Caco-2 (cell line): ENCODE measurements at regions not wholly inside any gene's neighbourhood (a gene's known extent, or its start where the extent isn't known, plus 50 kb on each side); places are given as distances from the start of the nearest gene placed in this dataset.
"Not testable (repeated sequence)": the region's sequence is repeated elsewhere in the genome, so short reads cannot be mapped to it uniquely, and the experiment has no call there.

ENCODE experiments used
- BruUV-seq: library from RNA; stranded (reverse); fragments of 400-500 nt; replicated peaks from 2 replicates; lab custom pipeline; 2021; lab: Mats Ljungman, UMichigan
- CTCF ChIA-PET: fragments of 300-600 bp; sonication (Branson Sonifier 250); formaldehyde crosslinking; loops from one replicate; lab custom pipeline; 2022; ENCODE audit warnings: antibody characterized with exemption; lab: Charles Lee
- POLR2A ChIA-PET: fragments of 300-600 bp; sonication (Branson Sonifier 250); formaldehyde crosslinking; loops from one replicate; lab custom pipeline; 2022; ENCODE audit warnings: antibody characterized with exemption; lab: Charles Lee
- DNase-seq, 2 experiments: peaks; one replicate each; pipeline versions ENCODE4 v3.0.0 to v3.0.0-alpha.2; 2020 to 2022
- H3K27me3 ChIP-seq: replicated peaks from 2 replicates; pipeline ENCODE4 v1.6.0; 2011; ENCODE audit warnings: low read length; ENCODE audit not compliant: control insufficient read depth, insufficient read depth
- H3K36me3 ChIP-seq: 2 replicates; pipeline ENCODE4 v1.5.1; 2011; ENCODE audit warnings: low read length; ENCODE audit not compliant: control insufficient read depth, insufficient read depth
- H3K4me1 ChIP-seq: fragments of 250-450 bp; sonication (Bioruptor Pico); 2 replicates; pipeline ENCODE4 v1.5.1; 2020; ENCODE audit warnings: mild to moderate bottlenecking
- H3K4me3 ChIP-seq: 2 replicates; pipeline ENCODE4 v1.5.1; 2011; ENCODE audit warnings: low read depth, mild to moderate bottlenecking, control low read depth, low read length
- H3K9me3 ChIP-seq: fragments of 250-450 bp; sonication (Bioruptor Pico); 2 replicates; pipeline ENCODE4 v1.5.1; 2020; ENCODE audit warnings: mild to moderate bottlenecking, moderate library complexity
- H3K27ac Mint-ChIP-seq: one replicate; pipeline ENCODE4 v1.8.0; 2022; ENCODE audit warnings: mixed read lengths; ENCODE audit not compliant: unreplicated experiment
- H3K27me3 Mint-ChIP-seq: one replicate; pipeline ENCODE4 v1.8.0; 2022; ENCODE audit warnings: mixed read lengths; ENCODE audit not compliant: insufficient read depth, unreplicated experiment
- H3K36me3 Mint-ChIP-seq: one replicate; pipeline ENCODE4 v1.8.0; 2022; ENCODE audit warnings: mild to moderate bottlenecking, mixed read lengths; ENCODE audit not compliant: insufficient read depth, unreplicated experiment
- H3K4me1 Mint-ChIP-seq: one replicate; pipeline ENCODE4 v1.8.0; 2022; ENCODE audit warnings: low read depth, mixed read lengths; ENCODE audit not compliant: unreplicated experiment
- H3K4me3 Mint-ChIP-seq: one replicate; pipeline ENCODE4 v1.8.0; 2022; ENCODE audit warnings: mild to moderate bottlenecking, moderate library complexity, mixed read lengths; ENCODE audit not compliant: unreplicated experiment
- H3K9me3 Mint-ChIP-seq: one replicate; pipeline ENCODE4 v1.8.0; 2022; ENCODE audit warnings: mixed read lengths; ENCODE audit not compliant: unreplicated experiment
- CTCF ChIP-seq, 2 experiments: fragments of 200-600 bp in 1 of 2; IDR thresholded peaks; 1 replicate in 1 of 2; 2 replicates in 1 of 2; pipeline versions ENCODE4 v1.5.1 to v1.8.0; 2011 to 2022; ENCODE audit warnings: antibody characterized with exemption in 1 of 2, control low read depth in 1 of 2, inconsistent platforms in 1 of 2, low read depth in 1 of 2, low read length in 1 of 2, mild to moderate bottlenecking in 1 of 2, moderate library complexity in 1 of 2; ENCODE audit not compliant: insufficient read depth in 1 of 2, severe bottlenecking in 1 of 2, unreplicated experiment in 1 of 2
- intact Hi-C: fragments of 100-400 bp; cut with micrococcal nuclease; formaldehyde crosslinking; loops from one replicate; pipeline ENCODE4 v1.10.0; 2022; ENCODE audit not compliant: unreplicated experiment

GRCh38 chr9:65405253-65405652 lies 120.2 kb upstream of the FOXD4L5 start:
- Histone ChIP-seq H3K27me3 (no peaks in the 10 kb centered on the region), H3K4me3 (no peak overlapping the region), H3K9me3 (no peaks in the 10 kb centered on the region), H3K4me1 (no peaks in the 10 kb centered on the region), H3K36me3 (no peaks in the 10 kb centered on the region)
- Mint-ChIP-seq H3K27ac (no peak overlapping the region), H3K36me3 (no peaks in the 10 kb centered on the region), H3K27me3 (peaks cover 3% of the 10 kb centered on the region), H3K4me3 (no peak overlapping the region), H3K4me1 (no peaks in the 10 kb centered on the region), H3K9me3 (no peaks in the 10 kb centered on the region)
- DNase-seq = no peak
- CTCF ChIA-PET = no interaction called here
- POLR2A ChIA-PET = no interaction called here
- intact Hi-C loops = no loop called here
- no peak for TF ChIP-seq CTCF (IDR thresholded peaks at IDR 0.05; ENCODE audit: insufficient read depth in 1 of 2, low read depth in 1 of 2, low read length in 1 of 2, severe bottlenecking in 1 of 2, unreplicated experiment in 1 of 2)
- BruUV-seq = no TSS peak

- H3K9me3 Mint-ChIP-seq = no peaks in the 10 kb centered on the region
- no peak for TF ChIP-seq CTCF (IDR thresholded peaks at IDR 0.05; ENCODE audit: insufficient read depth in 1 of 2, low read depth in 1 of 2, low read length in 1 of 2, severe bottlenecking in 1 of 2, unreplicated experiment in 1 of 2)
- Histone ChIP-seq H3K36me3 (no peaks in the 10 kb centered on the region), H3K9me3 (no peaks in the 10 kb centered on the region), H3K27me3 (no peaks in the 10 kb centered on the region), H3K4me3 (no peak overlapping the region), H3K4me1 (no peaks in the 10 kb centered on the region)
- H3K4me3 Mint-ChIP-seq = no peak overlapping the region
- H3K27me3 Mint-ChIP-seq = peaks cover 3% of the 10 kb centered on the region
- intact Hi-C loops = no loop called here
- POLR2A ChIA-PET = no interaction called here
- no TSS peak for BruUV-seq
- DNase-seq = no peak
- CTCF ChIA-PET = no interaction called here
- no peak overlapping the region for H3K27ac Mint-ChIP-seq
- H3K4me1 Mint-ChIP-seq = no peaks in the 10 kb centered on the region
- H3K36me3 Mint-ChIP-seq = no peaks in the 10 kb centered on the region
Measured at GRCh38 chr9:65404232-65405006, 119.4 kb upstream of the FOXD4L5 start.

- H3K9me3 Mint-ChIP-seq = no peaks in the 10 kb centered on the region
- ChIA-PET POLR2A (no interaction called here), CTCF (no interaction called here)
- H3K36me3 Mint-ChIP-seq = no peaks in the 10 kb centered on the region
- peaks cover 3% of the 10 kb centered on the region for H3K27me3 Mint-ChIP-seq
- H3K9me3 ChIP-seq = no peaks in the 10 kb centered on the region
- H3K36me3 ChIP-seq = no peaks in the 10 kb centered on the region
- no peaks in the 10 kb centered on the region for H3K27me3 ChIP-seq
- no TSS peak for BruUV-seq
- H3K4me3 Mint-ChIP-seq = no peak overlapping the region
- H3K4me1 Mint-ChIP-seq = no peaks in the 10 kb centered on the region
- no peak for DNase-seq
- intact Hi-C loops = no loop called here
- H3K27ac Mint-ChIP-seq = no peak overlapping the region
- H3K4me1 ChIP-seq = no peaks in the 10 kb centered on the region
- TF ChIP-seq CTCF (IDR thresholded peaks at IDR 0.05; ENCODE audit: insufficient read depth in 1 of 2, low read depth in 1 of 2, low read length in 1 of 2, severe bottlenecking in 1 of 2, unreplicated experiment in 1 of 2) = no peak
- H3K4me3 ChIP-seq = no peak overlapping the region
Measured at GRCh38 chr9:65403721-65404120, 118.7 kb upstream of the FOXD4L5 start.

GRCh38 chr9:65403072-65403471 lies 118.1 kb upstream of the FOXD4L5 start:
- H3K4me3 ChIP-seq, H3K36me3 ChIP-seq, H3K4me3 Mint-ChIP-seq, H3K9me3 Mint-ChIP-seq, H3K27me3 Mint-ChIP-seq, H3K4me1 ChIP-seq, H3K36me3 Mint-ChIP-seq, POLR2A ChIA-PET, BruUV-seq, H3K9me3 ChIP-seq, DNase-seq, H3K27me3 ChIP-seq, H3K27ac Mint-ChIP-seq, H3K4me1 Mint-ChIP-seq, CTCF ChIA-PET, intact Hi-C loops: not testable (repeated sequence)

- CTCF ChIA-PET, H3K4me1 ChIP-seq, H3K27me3 Mint-ChIP-seq, H3K4me3 Mint-ChIP-seq, H3K9me3 ChIP-seq, H3K4me1 Mint-ChIP-seq, POLR2A ChIA-PET, H3K9me3 Mint-ChIP-seq, H3K4me3 ChIP-seq, intact Hi-C loops, H3K36me3 ChIP-seq, H3K27ac Mint-ChIP-seq, DNase-seq, H3K36me3 Mint-ChIP-seq, H3K27me3 ChIP-seq, BruUV-seq: not testable (repeated sequence)
Measured at GRCh38 chr9:65402206-65402870, 117.3 kb upstream of the FOXD4L5 start.
